Esophagus muscularis mucosa (tissue), 4 donors: ENCODE measurements at regions not wholly inside any gene's neighbourhood (a gene's known extent, or its start where the extent isn't known, plus 50 kb on each side); places are given as distances from the start of the nearest gene placed in this dataset.

Source experiments
- CTCF ChIP-seq, 3 experiments: fragments of 200-600 bp in 2 of 3; fragments of 450-650 bp in 1 of 3; sonication (generic) in 2 of 3; IDR thresholded peaks; one replicate each; pipeline ENCODE4 v1.5.1; 2017 to 2019; ENCODE audit warnings: antibody characterized with exemption in 3 of 3, mild to moderate bottlenecking in 2 of 3, moderate library complexity in 1 of 3
- EP300 ChIP-seq: sonication (generic); formaldehyde crosslinking; IDR thresholded peaks from one replicate; pipeline ENCODE4 v1.6.1; 2017; ENCODE audit warnings: antibody characterized with exemption
- POLR2A ChIP-seq: fragments of 450-650 bp; IDR thresholded peaks from one replicate; pipeline ENCODE4 v1.6.1; 2017; ENCODE audit warnings: antibody characterized with exemption, moderate library complexity, mild to moderate bottlenecking, low read depth

- TF ChIP-seq CTCF (IDR thresholded peaks at IDR 0.05), result no peak
- no peak for TF ChIP-seq EP300
- no peak for TF ChIP-seq POLR2A
These were observed 228.8 kb downstream of the CDH11 start for GRCh38 chr16:64892835-64893785.
